C4-2B (cell line): ENCODE measurements at regions not wholly inside any gene's neighbourhood (a gene's known extent, or its start where the extent isn't known, plus 50 kb on each side); places are given as distances from the start of the nearest gene placed in this dataset.

Source experiments
- CTCF ChIP-seq: fragments of 450-650 bp; conservative IDR thresholded peaks from 2 replicates; pipeline ENCODE4 v1.5.1; 2017; ENCODE audit warnings: mild to moderate bottlenecking
- ZFX ChIP-seq: fragments of 450-650 bp; IDR thresholded peaks from 2 replicates; pipeline ENCODE4 v1.6.1; 2017

DNA sequence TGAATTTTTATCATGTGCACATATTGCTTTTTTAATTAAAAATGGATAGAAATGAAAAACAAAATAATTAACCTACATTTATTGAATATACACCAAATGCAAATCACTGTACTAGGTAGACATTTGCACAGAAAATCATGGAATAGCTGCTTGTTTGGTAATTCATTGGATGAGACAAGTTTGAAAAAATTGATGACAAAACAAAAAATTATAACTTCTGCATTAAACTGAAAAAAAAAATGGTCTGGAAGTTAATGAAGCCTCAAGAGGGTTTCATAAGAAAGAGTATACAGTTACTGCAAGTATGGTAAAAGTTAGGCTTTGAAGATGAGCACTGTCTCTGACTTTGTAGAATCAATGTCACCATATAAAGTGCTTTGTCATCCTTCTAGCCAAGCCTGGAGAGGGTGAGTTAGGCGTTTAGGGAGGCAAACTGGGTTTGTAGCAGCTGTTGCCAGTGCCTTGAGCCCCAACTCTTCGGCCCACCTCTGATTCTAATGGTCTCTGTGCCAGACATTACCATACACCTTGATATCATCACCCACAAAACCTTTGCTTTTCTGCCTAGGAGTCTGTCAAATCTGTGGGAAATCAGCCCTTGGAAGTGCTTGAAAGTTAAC, 291.1 kb upstream of the CLEC14A start:
- TF ChIP-seq CTCF (no peak), ZFX (no peak)
